ENCODE measurements at regions not wholly inside any gene's neighbourhood (a gene's known extent, or its start where the extent isn't known, plus 50 kb on each side); places are given as distances from the start of the nearest gene placed in this dataset.

DNA sequence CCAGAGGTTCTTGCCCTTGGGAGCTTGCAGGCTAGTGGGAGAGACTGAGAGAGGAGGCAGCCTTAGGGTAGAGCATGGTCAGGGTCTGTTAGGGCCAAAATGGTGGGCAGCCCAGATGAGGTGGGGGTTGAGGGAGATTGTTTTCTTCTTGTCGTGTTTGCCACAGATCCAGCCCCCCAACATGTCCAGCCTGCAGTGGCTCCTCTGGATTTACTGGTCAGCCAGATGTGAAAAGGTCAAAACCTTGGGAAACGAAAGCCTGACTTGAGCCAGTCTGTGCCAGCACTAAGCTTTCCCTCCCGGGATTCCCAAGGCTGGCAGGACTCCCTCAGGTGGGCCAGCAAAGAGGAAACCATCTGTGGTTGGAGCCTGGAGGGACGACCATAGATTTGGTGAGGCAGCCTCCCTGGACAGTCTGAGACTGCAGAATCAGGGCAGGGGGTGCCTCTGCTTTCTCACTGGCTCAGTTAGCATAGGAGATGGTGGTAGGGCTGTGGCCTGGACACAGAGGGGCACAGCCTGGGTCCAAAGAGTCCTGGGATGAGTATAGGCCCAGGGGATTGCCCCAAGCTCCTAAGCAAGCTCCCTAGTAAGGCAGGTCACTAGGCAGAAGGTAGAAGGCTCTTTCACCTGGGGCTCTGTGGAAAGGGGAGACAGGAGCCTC, 51.2 kb upstream of the PRR23C start:
- Histone ChIP-seq H3K27me3 (no peaks in the 10 kb centered on the region), H3K36me3 (no peaks in the 10 kb centered on the region), H3K27ac (no peak overlapping the region), H3K9me3 (peaks cover 0 to 3% (median 0%) of the 10 kb centered on the region in 3 donors), H3K4me1 (no peaks in the 10 kb centered on the region), H3K4me3 (no peak overlapping the region)
- intact Hi-C loops (cut with DNase I; ENCODE audit: low total_unique reads), result no loop called here
- DNase-seq, result no peak
- TF ChIP-seq CTCF (IDR thresholded peaks at IDR 0.05), result no peak

DNA sequence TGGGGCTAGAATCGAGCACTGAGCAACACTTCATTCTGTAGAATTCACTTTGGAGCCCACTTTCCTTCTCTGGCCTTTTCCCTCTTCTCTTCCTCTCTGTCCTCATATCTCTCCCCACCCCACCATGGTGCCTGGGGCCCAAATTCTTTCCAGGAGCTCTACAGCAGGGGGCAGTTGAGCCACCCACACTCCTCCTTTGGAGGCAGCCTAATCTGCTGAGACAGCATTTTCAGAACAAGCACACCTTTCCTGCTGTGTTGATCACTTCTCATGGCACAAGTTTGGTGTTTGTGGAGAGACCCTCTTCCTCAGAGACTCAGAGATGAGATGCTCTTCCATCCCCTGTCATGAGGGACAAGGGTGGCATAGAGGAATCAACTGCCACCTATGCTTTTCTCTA, 52.0 kb upstream of the PRR23C start:
- Histone ChIP-seq H3K4me3 (no peak overlapping the region), H3K9me3 (peaks cover 0 to 3% (median 0%) of the 10 kb centered on the region in 3 donors), H3K27ac (no peak overlapping the region), H3K36me3 (no peaks in the 10 kb centered on the region), H3K4me1 (no peaks in the 10 kb centered on the region), H3K27me3 (no peaks in the 10 kb centered on the region)
- no peak for DNase-seq
- no peak for TF ChIP-seq CTCF (IDR thresholded peaks at IDR 0.05)
- intact Hi-C loops (cut with DNase I; ENCODE audit: low total_unique reads), result no loop called here

GRCh38 chr3:139098391-139098790, 53.7 kb upstream of the PRR23C start:
- intact Hi-C loops (cut with DNase I; ENCODE audit: low total_unique reads), result no loop called here
- no peaks in the 10 kb centered on the region for H3K4me1 ChIP-seq

GRCh38 chr3:139099968-139100817, 55.5 kb upstream of the PRR23C start:
- no peaks in the 10 kb centered on the region for H3K4me1 ChIP-seq
- DNase-seq, result no peak
- H3K9me3 ChIP-seq, result no peaks in the 10 kb centered on the region
- no peaks in the 10 kb centered on the region for H3K27me3 ChIP-seq
- no peak overlapping the region for H3K4me3 ChIP-seq
- intact Hi-C loops (cut with DNase I; ENCODE audit: low total_unique reads), result no loop called here
- no peaks in the 10 kb centered on the region for H3K36me3 ChIP-seq
- TF ChIP-seq CTCF (IDR thresholded peaks at IDR 0.05), result no peak
- H3K27ac ChIP-seq, result no peak overlapping the region

More at GRCh38 chr3:139098391-139098790, 53.7 kb upstream of the PRR23C start:
- no peak for DNase-seq
- Histone ChIP-seq H3K9me3 (no peaks in the 10 kb centered on the region), H3K36me3 (no peaks in the 10 kb centered on the region), H3K4me3 (no peak overlapping the region), H3K27ac (no peak overlapping the region), H3K27me3 (no peaks in the 10 kb centered on the region)
- TF ChIP-seq CTCF (IDR thresholded peaks at IDR 0.05), result no peak

DNA sequence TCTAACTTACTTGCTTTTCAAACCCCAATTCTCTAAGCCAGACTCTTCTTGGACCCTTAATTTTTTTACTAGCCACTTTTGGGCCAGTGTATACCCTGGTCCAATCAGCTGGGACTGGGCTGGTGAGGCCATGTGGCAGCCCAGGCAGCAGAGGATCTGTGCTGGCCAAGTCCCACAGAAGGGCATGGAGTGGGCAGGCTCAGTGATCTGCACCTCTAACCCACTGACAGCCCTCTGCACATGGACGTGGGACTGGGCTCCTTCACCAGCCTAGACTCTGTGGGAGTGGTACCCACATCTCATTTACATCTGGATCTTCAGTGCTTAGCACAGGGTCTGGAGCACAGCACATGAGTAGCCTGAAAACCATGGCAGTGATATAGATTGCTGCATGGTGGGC, 56.1 kb upstream of the PRR23C start:
- Histone ChIP-seq H3K27ac (no peak overlapping the region), H3K9me3 (no peaks in the 10 kb centered on the region), H3K36me3 (no peaks in the 10 kb centered on the region), H3K4me1 (no peaks in the 10 kb centered on the region), H3K27me3 (no peaks in the 10 kb centered on the region), H3K4me3 (no peak overlapping the region)
- no peak for DNase-seq
- intact Hi-C loops (cut with DNase I; ENCODE audit: low total_unique reads), result no loop called here
- no peak for TF ChIP-seq CTCF (IDR thresholded peaks at IDR 0.05)

Measured in tibial artery (tissue), 4 donors.